Sigmoid colon (tissue), 3 donors: ENCODE measurements at regions not wholly inside any gene's neighbourhood (a gene's known extent, or its start where the extent isn't known, plus 50 kb on each side); places are given as distances from the start of the nearest gene placed in this dataset.

Experiments
- POLR2A ChIP-seq, 2 donors: fragments of 450-650 bp; IDR thresholded peaks; one replicate each; pipeline ENCODE4 v1.6.1; 2016; ENCODE audit warnings: antibody characterized with exemption in 2 of 2, mild to moderate bottlenecking in 2 of 2, moderate library complexity in 2 of 2
- TF ChIP-seq, protein P1 (sequence below), 4 experiments: fragments of 450-650 bp in 3 of 4; fragments of 200-600 bp in 1 of 4; IDR thresholded peaks; one replicate each; pipeline ENCODE4 v1.5.1; 2016 to 2019; ENCODE audit warnings: antibody characterized with exemption in 4 of 4, mild to moderate bottlenecking in 3 of 4, moderate library complexity in 2 of 4

DNA sequence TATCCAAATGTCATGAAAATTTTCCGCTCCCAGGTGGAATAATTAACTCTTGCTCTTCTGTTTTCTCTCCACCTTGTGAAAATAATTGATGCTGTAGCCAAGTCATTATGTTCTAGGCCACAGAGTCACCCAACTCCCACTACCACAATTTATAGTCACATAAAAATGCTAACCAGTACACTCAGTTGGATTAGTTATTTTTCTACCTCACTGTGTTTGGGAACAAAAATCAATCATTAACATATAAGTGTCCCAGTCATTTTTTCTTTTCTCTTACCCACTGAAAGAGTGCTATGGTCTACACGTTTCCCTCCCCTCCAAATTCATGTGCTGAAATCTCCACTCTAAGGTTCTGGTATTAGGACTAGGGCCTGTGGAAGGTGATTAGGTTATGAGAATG, 255.6 kb upstream of the LMCD1 start:
- TF ChIP-seq, protein P1, sequence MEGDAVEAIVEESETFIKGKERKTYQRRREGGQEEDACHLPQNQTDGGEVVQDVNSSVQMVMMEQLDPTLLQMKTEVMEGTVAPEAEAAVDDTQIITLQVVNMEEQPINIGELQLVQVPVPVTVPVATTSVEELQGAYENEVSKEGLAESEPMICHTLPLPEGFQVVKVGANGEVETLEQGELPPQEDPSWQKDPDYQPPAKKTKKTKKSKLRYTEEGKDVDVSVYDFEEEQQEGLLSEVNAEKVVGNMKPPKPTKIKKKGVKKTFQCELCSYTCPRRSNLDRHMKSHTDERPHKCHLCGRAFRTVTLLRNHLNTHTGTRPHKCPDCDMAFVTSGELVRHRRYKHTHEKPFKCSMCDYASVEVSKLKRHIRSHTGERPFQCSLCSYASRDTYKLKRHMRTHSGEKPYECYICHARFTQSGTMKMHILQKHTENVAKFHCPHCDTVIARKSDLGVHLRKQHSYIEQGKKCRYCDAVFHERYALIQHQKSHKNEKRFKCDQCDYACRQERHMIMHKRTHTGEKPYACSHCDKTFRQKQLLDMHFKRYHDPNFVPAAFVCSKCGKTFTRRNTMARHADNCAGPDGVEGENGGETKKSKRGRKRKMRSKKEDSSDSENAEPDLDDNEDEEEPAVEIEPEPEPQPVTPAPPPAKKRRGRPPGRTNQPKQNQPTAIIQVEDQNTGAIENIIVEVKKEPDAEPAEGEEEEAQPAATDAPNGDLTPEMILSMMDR (IDR thresholded peaks at IDR 0.05) = no peak
- TF ChIP-seq POLR2A (IDR thresholded peaks at IDR 0.05) = no peak
